ENCODE measurements at regions not wholly inside any gene's neighbourhood (a gene's known extent, or its start where the extent isn't known, plus 50 kb on each side); places are given as distances from the start of the nearest gene placed in this dataset.

DNA sequence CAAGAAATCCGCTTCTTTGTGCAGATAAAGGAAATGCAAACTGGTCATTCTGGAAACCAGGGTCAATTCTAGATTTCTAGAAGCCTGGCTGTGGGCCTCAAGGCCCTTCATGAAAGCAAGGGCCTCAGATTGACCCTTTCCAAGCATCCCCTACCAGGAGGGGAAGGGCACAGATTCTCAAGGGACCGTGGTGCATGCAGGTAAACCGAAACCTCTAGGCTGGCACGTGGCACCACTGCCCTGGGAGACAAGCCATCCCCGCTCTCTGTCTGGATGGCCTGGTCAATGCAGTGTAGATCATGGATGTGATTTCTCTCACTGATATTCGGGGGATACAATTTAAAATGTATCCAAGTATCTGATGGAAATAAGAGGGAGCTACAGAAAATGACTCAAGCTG is 69.4 kb downstream of the TOMM20 start:
- no peak for DNase-seq (ENCODE audit: low read depth)
- TF ChIP-seq, protein P1, sequence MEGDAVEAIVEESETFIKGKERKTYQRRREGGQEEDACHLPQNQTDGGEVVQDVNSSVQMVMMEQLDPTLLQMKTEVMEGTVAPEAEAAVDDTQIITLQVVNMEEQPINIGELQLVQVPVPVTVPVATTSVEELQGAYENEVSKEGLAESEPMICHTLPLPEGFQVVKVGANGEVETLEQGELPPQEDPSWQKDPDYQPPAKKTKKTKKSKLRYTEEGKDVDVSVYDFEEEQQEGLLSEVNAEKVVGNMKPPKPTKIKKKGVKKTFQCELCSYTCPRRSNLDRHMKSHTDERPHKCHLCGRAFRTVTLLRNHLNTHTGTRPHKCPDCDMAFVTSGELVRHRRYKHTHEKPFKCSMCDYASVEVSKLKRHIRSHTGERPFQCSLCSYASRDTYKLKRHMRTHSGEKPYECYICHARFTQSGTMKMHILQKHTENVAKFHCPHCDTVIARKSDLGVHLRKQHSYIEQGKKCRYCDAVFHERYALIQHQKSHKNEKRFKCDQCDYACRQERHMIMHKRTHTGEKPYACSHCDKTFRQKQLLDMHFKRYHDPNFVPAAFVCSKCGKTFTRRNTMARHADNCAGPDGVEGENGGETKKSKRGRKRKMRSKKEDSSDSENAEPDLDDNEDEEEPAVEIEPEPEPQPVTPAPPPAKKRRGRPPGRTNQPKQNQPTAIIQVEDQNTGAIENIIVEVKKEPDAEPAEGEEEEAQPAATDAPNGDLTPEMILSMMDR (IDR thresholded peaks at IDR 0.05; ENCODE audit: control insufficient read depth, insufficient read depth, low read depth, low read length, missing control alignments): no peak

DNA sequence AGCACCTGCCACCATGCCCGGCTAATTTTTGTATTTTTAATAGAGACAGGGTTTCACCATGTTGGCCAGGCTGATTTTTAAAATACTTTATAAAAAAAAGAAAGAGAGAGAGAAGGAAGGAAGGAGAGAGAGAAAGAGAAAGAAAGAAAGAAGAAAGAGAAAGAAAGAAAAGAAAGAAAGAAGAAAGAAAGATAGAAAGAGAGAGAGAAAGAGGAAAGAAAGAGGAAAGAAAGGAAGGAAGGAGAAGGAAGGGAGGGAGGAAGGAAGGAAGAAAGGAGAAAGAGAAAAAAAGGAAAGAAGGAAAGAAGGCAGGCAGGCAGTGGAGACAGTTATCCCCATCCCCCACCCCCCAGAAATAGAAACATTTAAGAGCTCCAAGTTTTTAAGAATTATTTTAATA is 69.9 kb downstream of the TOMM20 start:
- H3K4me3 ChIP-seq (ENCODE audit: control insufficient read depth, low read depth, low read length): no peak overlapping the region
- DNase-seq (ENCODE audit: low read depth): no peak
- TF ChIP-seq, protein P1 (IDR thresholded peaks at IDR 0.05; ENCODE audit: control insufficient read depth, insufficient read depth, low read depth, low read length, missing control alignments): no peak

More for the DNA sequence above, 69.4 kb downstream of the TOMM20 start:
- H3K4me3 ChIP-seq (ENCODE audit: control insufficient read depth, low read depth, low read length): no peak overlapping the region

DNA sequence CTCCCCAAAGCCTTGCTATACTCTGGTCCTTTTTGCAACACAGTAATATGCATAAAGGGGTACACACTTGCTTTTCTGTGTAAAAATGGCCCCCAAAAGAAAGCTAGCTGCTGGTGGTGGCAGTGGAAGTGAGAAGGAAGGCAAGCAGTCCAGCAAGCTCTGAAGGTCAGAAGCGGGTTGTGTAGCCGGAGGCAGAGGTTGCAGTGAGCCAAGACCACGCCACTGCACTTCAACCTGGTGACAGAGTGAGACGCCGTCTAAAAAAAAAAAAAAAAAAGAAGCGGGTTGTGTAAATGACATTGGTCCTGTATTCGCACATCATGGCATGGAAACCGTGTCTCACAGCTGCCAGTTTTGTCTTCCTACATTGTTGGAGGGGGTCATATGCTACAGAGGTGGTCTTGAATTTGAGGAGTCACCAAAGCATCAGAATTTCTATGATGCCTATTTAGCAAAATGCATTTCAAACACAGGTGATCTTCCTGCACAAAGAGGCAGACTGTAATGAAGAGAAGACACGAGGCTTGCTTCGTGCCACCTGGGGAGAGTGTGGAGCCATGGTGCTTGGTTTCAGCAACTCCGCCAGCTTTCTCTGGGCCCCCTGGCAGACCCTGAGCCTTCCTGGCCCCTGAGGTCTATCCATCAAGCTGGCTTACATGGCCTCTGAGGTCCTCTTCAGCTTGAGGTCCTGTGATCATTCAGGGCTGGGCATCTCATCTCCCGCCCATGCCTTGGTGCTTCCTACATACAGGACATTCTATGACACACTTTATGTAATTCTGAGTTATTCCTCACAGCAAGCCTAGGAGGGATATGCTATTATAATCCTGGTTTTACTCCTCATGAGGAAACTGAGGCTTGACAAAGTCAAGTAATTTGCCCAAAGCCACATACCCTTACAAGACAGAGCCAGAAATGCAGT is 71.0 kb downstream of the TOMM20 start:
- TF ChIP-seq, protein P1 (IDR thresholded peaks at IDR 0.05; ENCODE audit: control insufficient read depth, insufficient read depth, low read depth, low read length, missing control alignments): no peak
- no peak for DNase-seq (ENCODE audit: low read depth)
- no peak overlapping the region for H3K4me3 ChIP-seq (ENCODE audit: control insufficient read depth, low read depth, low read length)

DNA sequence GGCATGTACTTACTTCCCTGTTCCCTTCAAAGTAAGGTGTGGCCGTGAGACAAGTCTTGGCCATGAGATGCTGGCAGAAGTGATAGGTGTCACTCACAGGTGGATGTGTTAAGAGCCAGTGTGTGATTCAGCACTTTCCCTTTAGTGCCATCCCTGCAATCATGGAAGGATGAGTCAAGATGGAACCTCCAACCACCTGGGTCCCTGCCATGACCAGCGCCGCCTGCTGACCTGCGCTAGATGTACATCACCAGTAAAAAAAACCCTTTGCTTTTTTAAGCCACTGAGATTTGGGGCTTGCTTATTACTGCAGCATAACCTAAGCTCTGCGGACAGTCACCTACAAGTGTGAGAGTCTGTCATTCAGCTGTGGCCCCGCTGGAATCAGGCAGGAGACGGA is 71.7 kb downstream of the TOMM20 start:
- no peak for DNase-seq (ENCODE audit: low read depth)
- H3K4me3 ChIP-seq (ENCODE audit: control insufficient read depth, low read depth, low read length): no peak overlapping the region
- TF ChIP-seq, protein P1 (IDR thresholded peaks at IDR 0.05; ENCODE audit: control insufficient read depth, insufficient read depth, low read depth, low read length, missing control alignments): no peak

DNA sequence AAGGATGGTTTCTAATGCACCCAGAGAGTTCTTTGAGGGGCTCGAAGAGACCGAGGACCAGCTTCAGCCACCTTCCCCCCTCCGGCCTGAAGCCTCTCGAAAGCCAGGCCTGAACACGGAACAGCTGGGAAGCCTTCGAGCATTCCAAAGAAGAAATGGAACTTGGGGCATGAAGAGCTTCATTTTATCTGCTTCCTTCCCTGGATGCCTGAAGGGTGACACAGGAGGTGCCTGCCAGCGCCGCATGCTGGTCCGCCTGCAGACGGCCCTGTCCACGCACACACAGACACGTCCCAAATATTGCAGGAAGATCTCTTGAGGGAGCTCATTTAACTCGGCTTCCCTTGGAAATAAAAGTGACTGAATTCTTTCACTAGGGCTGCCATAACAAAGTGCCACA is 73.7 kb downstream of the TOMM20 start:
- TF ChIP-seq, protein P1 (IDR thresholded peaks at IDR 0.05; ENCODE audit: control insufficient read depth, insufficient read depth, low read depth, low read length, missing control alignments): no peak

DNA sequence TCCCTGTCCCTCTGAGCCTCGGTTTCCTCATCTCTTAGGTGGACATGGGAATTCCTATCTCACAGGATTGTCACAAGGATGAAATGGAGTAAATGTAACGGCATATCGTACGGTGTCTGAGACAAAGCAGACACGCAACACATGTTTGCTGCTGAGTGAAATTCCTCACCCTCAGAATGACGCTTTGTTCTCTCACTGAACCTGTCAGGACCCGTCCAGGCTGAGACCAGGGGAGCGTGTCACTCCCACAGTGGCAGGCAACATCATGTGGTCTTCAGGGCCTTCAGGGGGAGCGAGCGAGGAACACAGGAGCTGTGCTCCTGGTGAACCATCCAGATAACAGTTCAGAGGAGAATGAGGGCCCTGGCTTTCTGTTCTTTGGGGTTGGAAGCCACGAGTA is 74.2 kb downstream of the TOMM20 start:
- DNase-seq (ENCODE audit: low read depth): no peak
- TF ChIP-seq, protein P1 (IDR thresholded peaks at IDR 0.05; ENCODE audit: control insufficient read depth, insufficient read depth, low read depth, low read length, missing control alignments): no peak
- H3K4me3 ChIP-seq (ENCODE audit: control insufficient read depth, low read depth, low read length): no peak overlapping the region

More for the DNA sequence above, 73.7 kb downstream of the TOMM20 start:
- H3K4me3 ChIP-seq (ENCODE audit: control insufficient read depth, low read depth, low read length): no peak overlapping the region
- no peak for DNase-seq (ENCODE audit: low read depth)
